Common myeloid progenitor, CD34-positive (primary cell): ENCODE measurements at regions not wholly inside any gene's neighbourhood (a gene's known extent, or its start where the extent isn't known, plus 50 kb on each side); places are given as distances from the start of the nearest gene placed in this dataset.

Experiments used
- CTCF ChIA-PET: fragments of 350-600 bp; sonication (Branson Sonifier 250); formaldehyde crosslinking; loops from one replicate; lab custom pipeline; 2021; ENCODE audit warnings: antibody characterized with exemption; lab: Charles Lee
- POLR2A ChIA-PET: fragments of 350-600 bp; sonication (Branson Sonifier 250); formaldehyde crosslinking; loops from one replicate; lab custom pipeline; 2021; ENCODE audit warnings: antibody characterized with exemption; lab: Charles Lee
- DNase-seq, 3 donors: peaks; one replicate each; pipeline versions ENCODE4 v3.0.0 to v3.0.0-alpha.2; 2013
- H3K27ac ChIP-seq, 2 experiments: 1 replicate in 1 of 2; 2 replicates in 1 of 2; pipeline ENCODE4 v1.7.0; 2013; ENCODE audit warnings: inconsistent platforms in 2 of 2, low read length in 2 of 2, mild to moderate bottlenecking in 2 of 2, low read depth in 1 of 2, moderate library complexity in 1 of 2; ENCODE audit not compliant: severe bottlenecking in 2 of 2, insufficient read depth in 1 of 2, poor library complexity in 1 of 2
- H3K27me3 ChIP-seq, 5 experiments: replicated peaks in 2 of 5; 1 replicate in 3 of 5; 2 replicates in 2 of 5; pipeline versions ENCODE4 v1.6.1 to v1.7.0; 2013; ENCODE audit warnings: low read length in 4 of 5, mild to moderate bottlenecking in 2 of 5, moderate library complexity in 2 of 5, inconsistent platforms in 1 of 5; ENCODE audit not compliant: insufficient read depth in 5 of 5, control insufficient read depth in 4 of 5
- H3K36me3 ChIP-seq, 4 experiments: 1 replicate in 2 of 4; 2 replicates in 2 of 4; pipeline versions ENCODE4 v1.6.1 to v1.7.0; 2013; ENCODE audit warnings: low read length in 3 of 4, control low read depth in 1 of 4, mild to moderate bottlenecking in 1 of 4; ENCODE audit not compliant: control insufficient read depth in 4 of 4, insufficient read depth in 4 of 4
- H3K4me1 ChIP-seq, 4 experiments: 1 replicate in 3 of 4; 2 replicates in 1 of 4; pipeline versions ENCODE4 v1.6.1 to v1.7.1; 2013; ENCODE audit warnings: low read length in 3 of 4, mild to moderate bottlenecking in 3 of 4, control low read depth in 1 of 4, inconsistent platforms in 1 of 4, moderate library complexity in 1 of 4; ENCODE audit not compliant: control insufficient read depth in 4 of 4, insufficient read depth in 4 of 4; ENCODE audit errors: control extremely low read depth in 1 of 4
- H3K4me3 ChIP-seq, 7 experiments: 1 replicate in 4 of 7; 2 replicates in 3 of 7; pipeline versions ENCODE4 v1.5.1 to v1.7.0; 2013; ENCODE audit warnings: mild to moderate bottlenecking in 7 of 7, low read length in 6 of 7, moderate library complexity in 6 of 7, inconsistent platforms in 2 of 7, low read depth in 2 of 7, control low read depth in 1 of 7; ENCODE audit not compliant: insufficient read depth in 4 of 7, control insufficient read depth in 1 of 7; ENCODE audit errors: extremely low read depth in 1 of 7
- H3K9me3 ChIP-seq, 5 experiments: 1 replicate in 4 of 5; 2 replicates in 1 of 5; pipeline versions ENCODE4 v1.6.1 to v1.7.1; 2013; ENCODE audit warnings: low read length in 4 of 5, mild to moderate bottlenecking in 2 of 5, inconsistent platforms in 1 of 5, low read depth in 1 of 5, moderate library complexity in 1 of 5; ENCODE audit not compliant: control insufficient read depth in 4 of 5, insufficient read depth in 2 of 5; ENCODE audit errors: control extremely low read depth in 1 of 5
- WGBS: methylation state at CpG from one replicate; pipeline ENCODE4 v1.1.5; 2013; ENCODE audit not compliant: insufficient coverage; 5-methylcytosine and 5-hydroxymethylcytosine counted together

DNA sequence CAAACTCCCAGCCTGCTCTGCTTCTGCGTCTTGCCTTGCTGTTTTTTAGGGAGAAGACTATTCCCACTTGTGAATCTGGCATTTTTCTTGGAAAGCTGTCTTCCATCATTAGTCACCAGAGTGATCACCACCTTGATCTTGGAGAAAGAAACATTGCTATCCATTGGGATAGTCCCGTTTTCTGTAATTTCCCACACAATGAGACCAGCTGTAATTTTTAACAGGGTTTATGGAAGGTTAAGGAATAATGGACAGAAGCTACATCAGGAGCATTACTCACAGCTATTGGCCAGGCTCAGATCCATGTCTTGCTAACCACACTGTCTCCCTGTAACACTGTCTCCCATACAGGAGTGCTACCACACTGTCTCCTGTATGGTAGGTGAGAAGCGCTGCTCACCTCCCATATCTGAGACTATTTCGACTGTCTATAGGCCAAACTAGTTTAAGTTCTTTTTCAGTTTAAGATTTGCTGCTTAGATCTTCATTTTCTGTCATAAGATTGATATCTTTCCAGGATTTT lies 523.0 kb downstream of the SPRY1 start:
- Histone ChIP-seq H3K27me3 (no peaks in the 10 kb centered on the region), H3K9me3 (no peaks in the 10 kb centered on the region), H3K4me1 (peaks cover 0 to 13% (median 4%) of the 10 kb centered on the region in 4 experiments), H3K27ac (no peak overlapping the region), H3K4me3 (no peak overlapping the region), H3K36me3 (no peaks in the 10 kb centered on the region)
- ChIA-PET POLR2A (no interaction called here), CTCF (no interaction called here)
- no peak for DNase-seq
- WGBS, result 100% methylated on average over 1 of the region's 4 CpGs

DNA sequence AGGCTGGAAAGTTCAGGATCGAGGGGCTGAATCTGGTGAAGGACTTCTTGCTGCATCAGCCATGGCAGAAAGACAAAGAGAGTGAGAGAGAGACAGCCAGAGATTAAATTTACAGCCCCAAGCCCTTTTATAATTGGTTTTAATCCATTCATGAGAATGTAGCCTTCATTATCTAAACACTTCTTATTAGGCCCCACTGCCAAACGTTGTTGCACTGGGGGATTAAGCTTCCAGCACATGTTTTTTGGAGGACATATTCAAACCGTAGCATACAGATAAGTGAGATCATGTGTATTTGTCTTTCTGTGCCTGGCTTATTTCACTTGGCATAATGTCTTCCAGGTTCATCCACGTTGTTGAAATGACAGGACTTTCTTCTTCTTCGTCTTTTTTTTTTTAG lies 524.7 kb downstream of the SPRY1 start:
- Histone ChIP-seq H3K4me3 (no peak overlapping the region), H3K36me3 (no peaks in the 10 kb centered on the region), H3K4me1 (peaks cover 0 to 13% (median 4%) of the 10 kb centered on the region in 4 experiments), H3K27me3 (no peaks in the 10 kb centered on the region), H3K9me3 (no peaks in the 10 kb centered on the region), H3K27ac (no peak overlapping the region)
- ChIA-PET CTCF (no interaction called here), POLR2A (no interaction called here)
- 85% methylated on average over 2 of the region's 5 CpGs for WGBS
- no peak for DNase-seq

DNA sequence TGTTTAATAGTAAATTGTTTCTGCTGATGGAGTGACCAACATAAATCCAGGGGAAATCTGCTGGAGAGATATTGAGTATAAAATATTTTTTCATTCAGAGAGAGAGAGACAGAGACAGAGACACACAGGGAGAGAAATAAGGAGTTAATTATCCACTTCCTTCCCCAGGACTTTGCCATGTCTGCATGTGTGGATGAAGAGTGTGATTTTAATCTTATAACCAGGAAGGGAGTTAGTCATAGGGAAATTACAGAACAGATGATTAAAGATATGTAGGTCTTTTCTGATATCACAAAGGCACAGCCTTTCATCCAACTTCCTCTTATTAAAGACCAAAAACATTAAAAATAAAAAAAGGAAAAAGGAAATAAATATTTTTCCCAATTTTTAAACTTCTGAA lies 526.3 kb downstream of the SPRY1 start:
- Histone ChIP-seq H3K9me3 (no peaks in the 10 kb centered on the region), H3K36me3 (no peaks in the 10 kb centered on the region), H3K27ac (peak overlapping the region in 1 of 2 experiments; percentile 45), H3K4me3 (no peak overlapping the region), H3K27me3 (no peaks in the 10 kb centered on the region), H3K4me1 (peaks cover 0 to 13% (median 4%) of the 10 kb centered on the region in 4 experiments)
- POLR2A ChIA-PET, result interaction anchor here (0.6 kb wide), 1 partner anchor 182 kb away, joined by 3 read pairs; no protein-coding TSS in a partner anchor
- DNase-seq, result peak; percentile 64 to 83 (median 66)
- CTCF ChIA-PET, result interaction anchor here (0.6 kb wide), 1 partner anchor 529 kb away, joined by 3 read pairs; no protein-coding TSS in a partner anchor

DNA sequence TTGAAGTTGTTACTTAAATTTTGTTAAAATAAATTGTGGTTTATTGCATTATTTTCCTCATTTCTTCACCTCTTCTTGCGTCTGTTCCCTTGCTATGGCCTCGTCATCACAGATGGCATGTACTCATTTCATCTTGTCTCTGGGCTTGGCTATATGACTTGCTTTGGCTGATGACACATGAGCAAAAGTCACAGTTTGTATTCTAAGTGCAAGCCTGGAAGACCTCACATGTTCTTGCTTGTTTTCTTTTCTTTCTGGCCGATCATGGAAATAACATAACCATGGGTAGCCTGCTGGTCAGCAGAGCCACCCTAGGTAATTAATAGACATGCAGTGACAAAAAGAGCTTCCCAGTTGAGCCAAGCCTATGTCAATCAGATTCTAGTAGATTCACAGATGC lies 527.9 kb downstream of the SPRY1 start:
- Histone ChIP-seq H3K4me1 (peaks cover 0 to 13% (median 4%) of the 10 kb centered on the region in 4 experiments), H3K27me3 (no peaks in the 10 kb centered on the region), H3K4me3 (no peak overlapping the region), H3K9me3 (no peaks in the 10 kb centered on the region), H3K36me3 (no peaks in the 10 kb centered on the region), H3K27ac (no peak overlapping the region)
- CTCF ChIA-PET, result no interaction called here
- 100% methylated on average over 1 of the region's 3 CpGs for WGBS
- peak in 2 of 3 donors; percentile 7 to 13 for DNase-seq
- POLR2A ChIA-PET, result interaction anchor here (1.2 kb wide), 1 partner anchor 18 kb away, joined by 3 read pairs; no protein-coding TSS in a partner anchor

DNA sequence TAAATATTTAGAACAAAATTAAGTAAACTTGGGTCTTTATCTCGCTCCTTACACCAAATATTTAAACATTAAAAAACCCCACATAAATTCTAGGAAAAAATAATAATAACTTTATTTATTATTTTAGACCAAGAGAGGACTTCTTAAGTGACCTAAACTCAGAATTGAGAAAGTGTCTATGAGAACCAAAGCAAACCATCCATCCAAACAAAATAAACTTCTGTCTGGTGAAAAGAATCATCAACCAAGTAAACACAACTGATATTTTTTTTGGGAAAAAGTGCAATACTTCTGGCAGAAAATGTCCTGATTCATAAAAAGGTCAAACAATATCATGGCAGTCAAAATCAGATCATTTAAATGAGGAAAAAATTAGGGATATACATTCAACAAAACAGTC lies 533.0 kb downstream of the SPRY1 start:
- POLR2A ChIA-PET, result no interaction called here
- H3K4me3 ChIP-seq, result no peak overlapping the region

DNA sequence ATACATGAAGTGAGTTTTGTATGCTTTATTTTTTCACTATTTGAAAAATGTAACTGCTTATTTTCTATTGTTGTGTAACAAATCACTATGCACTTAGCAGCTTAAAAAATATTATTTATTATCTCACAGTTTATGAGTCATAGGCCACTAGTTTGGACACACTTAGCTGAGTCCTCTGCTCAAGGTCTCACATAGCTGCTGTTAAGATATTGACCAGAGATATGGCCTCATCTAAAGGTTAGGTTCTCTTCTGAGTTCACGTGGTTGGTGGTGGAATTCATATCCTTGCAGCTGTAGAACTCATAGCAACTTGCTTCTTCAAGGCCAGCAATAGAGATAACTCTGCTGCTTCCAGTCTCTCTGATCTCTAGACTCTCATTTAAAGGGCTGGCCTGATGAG lies 534.4 kb downstream of the SPRY1 start:
- no peak overlapping the region for H3K4me3 ChIP-seq
- WGBS, result 100% methylated on average over 1 of the region's 1 CpG
- no peak for DNase-seq
- H3K4me1 ChIP-seq, result peaks cover 0 to 2% (median 0%) of the 10 kb centered on the region in 4 experiments
- H3K9me3 ChIP-seq, result no peaks in the 10 kb centered on the region
- no peak overlapping the region for H3K27ac ChIP-seq
- POLR2A ChIA-PET, result no interaction called here
- no peaks in the 10 kb centered on the region for H3K36me3 ChIP-seq
- H3K27me3 ChIP-seq, result no peaks in the 10 kb centered on the region
- CTCF ChIA-PET, result no interaction called here

More for the DNA sequence above, 533.0 kb downstream of the SPRY1 start:
- CTCF ChIA-PET, result no interaction called here
- H3K27ac ChIP-seq, result no peak overlapping the region
- H3K9me3 ChIP-seq, result no peaks in the 10 kb centered on the region
- H3K27me3 ChIP-seq, result no peaks in the 10 kb centered on the region
- no peak for DNase-seq
- WGBS, result no CpG with 5 or more reads among the region's 1 CpG
- no peaks in the 10 kb centered on the region for H3K4me1 ChIP-seq
- no peaks in the 10 kb centered on the region for H3K36me3 ChIP-seq

DNA sequence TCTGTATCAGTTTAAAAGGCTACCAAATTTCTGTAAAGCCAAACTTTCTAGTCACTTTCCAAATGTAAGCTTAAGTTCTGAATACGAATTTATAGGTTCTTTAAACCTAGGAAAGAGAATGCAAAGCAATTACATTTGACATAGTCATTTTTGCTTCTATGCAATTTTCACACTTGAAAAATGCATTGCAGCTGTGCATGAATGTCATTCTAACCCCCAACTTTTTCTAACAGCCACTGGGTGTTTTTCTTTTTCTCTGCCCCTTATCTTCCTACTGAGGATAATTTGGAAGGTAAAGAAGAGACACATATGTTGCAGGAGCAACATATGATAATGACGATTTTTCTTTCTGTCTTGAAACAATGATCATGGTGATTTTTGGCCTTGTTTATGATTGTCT lies 537.5 kb downstream of the SPRY1 start:
- Histone ChIP-seq H3K4me3 (no peak overlapping the region), H3K27me3 (no peaks in the 10 kb centered on the region), H3K36me3 (no peaks in the 10 kb centered on the region), H3K4me1 (peaks cover 0 to 3% (median 1%) of the 10 kb centered on the region in 4 experiments), H3K9me3 (no peaks in the 10 kb centered on the region), H3K27ac (no peak overlapping the region)
- WGBS, result no CpG with 5 or more reads among the region's 2 CpGs
- no peak for DNase-seq
- CTCF ChIA-PET, result no interaction called here
- POLR2A ChIA-PET, result no interaction called here
